ENCODE measurements at regions not wholly inside any gene's neighbourhood (a gene's known extent, or its start where the extent isn't known, plus 50 kb on each side); places are given as distances from the start of the nearest gene placed in this dataset.

- peaks cover 65% of the 10 kb centered on the region for H3K27me3 Mint-ChIP-seq
- TF ChIP-seq, protein P1, sequence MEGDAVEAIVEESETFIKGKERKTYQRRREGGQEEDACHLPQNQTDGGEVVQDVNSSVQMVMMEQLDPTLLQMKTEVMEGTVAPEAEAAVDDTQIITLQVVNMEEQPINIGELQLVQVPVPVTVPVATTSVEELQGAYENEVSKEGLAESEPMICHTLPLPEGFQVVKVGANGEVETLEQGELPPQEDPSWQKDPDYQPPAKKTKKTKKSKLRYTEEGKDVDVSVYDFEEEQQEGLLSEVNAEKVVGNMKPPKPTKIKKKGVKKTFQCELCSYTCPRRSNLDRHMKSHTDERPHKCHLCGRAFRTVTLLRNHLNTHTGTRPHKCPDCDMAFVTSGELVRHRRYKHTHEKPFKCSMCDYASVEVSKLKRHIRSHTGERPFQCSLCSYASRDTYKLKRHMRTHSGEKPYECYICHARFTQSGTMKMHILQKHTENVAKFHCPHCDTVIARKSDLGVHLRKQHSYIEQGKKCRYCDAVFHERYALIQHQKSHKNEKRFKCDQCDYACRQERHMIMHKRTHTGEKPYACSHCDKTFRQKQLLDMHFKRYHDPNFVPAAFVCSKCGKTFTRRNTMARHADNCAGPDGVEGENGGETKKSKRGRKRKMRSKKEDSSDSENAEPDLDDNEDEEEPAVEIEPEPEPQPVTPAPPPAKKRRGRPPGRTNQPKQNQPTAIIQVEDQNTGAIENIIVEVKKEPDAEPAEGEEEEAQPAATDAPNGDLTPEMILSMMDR (conservative IDR thresholded peaks at IDR 0.05), result no peak
- no peaks in the 10 kb centered on the region for H3K9me3 Mint-ChIP-seq
- no peak overlapping the region for H3K4me3 Mint-ChIP-seq
- H3K4me1 Mint-ChIP-seq (ENCODE audit: unreplicated experiment), result no peaks in the 10 kb centered on the region
- DNase-seq (ENCODE audit: extremely low spot score, unreplicated experiment), result no peak
- no peak overlapping the region for H3K27ac Mint-ChIP-seq
- H3K36me3 Mint-ChIP-seq, result no peaks in the 10 kb centered on the region
Observed at GRCh38 chr9:36772449-36773403, 200.0 kb downstream of the MELK start.

GRCh38 chr9:36778682-36779081 is 206.0 kb downstream of the MELK start:
- Mint-ChIP-seq H3K27me3 (peaks cover 60% of the 10 kb centered on the region), H3K4me1 (ENCODE audit: unreplicated experiment) (peaks cover 8% of the 10 kb centered on the region), H3K4me3 (no peak overlapping the region), H3K36me3 (no peaks in the 10 kb centered on the region), H3K27ac (no peak overlapping the region), H3K9me3 (no peaks in the 10 kb centered on the region)
- no peak for DNase-seq (ENCODE audit: extremely low spot score, unreplicated experiment)
- TF ChIP-seq, protein P1 (conservative IDR thresholded peaks at IDR 0.05), result no peak

GRCh38 chr9:36779582-36779981 is 206.9 kb downstream of the MELK start:
- Mint-ChIP-seq H3K27ac (no peak overlapping the region), H3K4me3 (no peak overlapping the region), H3K4me1 (ENCODE audit: unreplicated experiment) (peaks cover 8% of the 10 kb centered on the region), H3K27me3 (peaks cover 68% of the 10 kb centered on the region), H3K9me3 (no peaks in the 10 kb centered on the region), H3K36me3 (no peaks in the 10 kb centered on the region)
- TF ChIP-seq, protein P1 (conservative IDR thresholded peaks at IDR 0.05), result no peak
- no peak for DNase-seq (ENCODE audit: extremely low spot score, unreplicated experiment)

DNA sequence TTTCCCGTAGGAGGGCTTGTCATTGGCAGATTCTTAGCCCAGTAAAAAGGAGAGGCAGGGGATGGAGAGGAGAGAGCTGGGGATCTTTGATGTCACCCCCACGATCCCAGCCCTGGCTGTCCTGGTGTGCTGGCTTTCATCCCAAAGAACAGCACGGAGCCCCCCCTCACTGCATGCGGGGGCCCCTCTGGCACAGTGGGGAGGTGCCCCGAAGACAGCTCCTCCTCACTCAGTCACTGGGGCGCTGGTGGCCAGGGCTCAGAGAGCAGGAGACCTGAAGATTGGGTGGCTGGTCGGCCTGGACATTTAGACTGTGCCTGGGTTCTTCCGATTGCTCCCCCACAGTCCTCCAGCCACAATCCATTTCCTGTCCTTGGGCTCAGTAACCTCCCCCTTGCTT is 207.5 kb downstream of the MELK start:
- no peak for DNase-seq (ENCODE audit: extremely low spot score, unreplicated experiment)

GRCh38 chr9:36781533-36781932 is 208.8 kb downstream of the MELK start:
- no peak for DNase-seq (ENCODE audit: extremely low spot score, unreplicated experiment)
- no peak overlapping the region for H3K27ac Mint-ChIP-seq
- peaks cover 8% of the 10 kb centered on the region for H3K4me1 Mint-ChIP-seq (ENCODE audit: unreplicated experiment)
- no peak overlapping the region for H3K4me3 Mint-ChIP-seq
- peaks cover 70% of the 10 kb centered on the region for H3K27me3 Mint-ChIP-seq
- TF ChIP-seq, protein P1 (conservative IDR thresholded peaks at IDR 0.05), result no peak
- no peaks in the 10 kb centered on the region for H3K36me3 Mint-ChIP-seq
- H3K9me3 Mint-ChIP-seq, result no peaks in the 10 kb centered on the region

More for the DNA sequence above, 207.5 kb downstream of the MELK start:
- Mint-ChIP-seq H3K27ac (no peak overlapping the region), H3K9me3 (no peaks in the 10 kb centered on the region), H3K4me1 (ENCODE audit: unreplicated experiment) (peaks cover 8% of the 10 kb centered on the region), H3K4me3 (no peak overlapping the region), H3K27me3 (peaks cover 68% of the 10 kb centered on the region), H3K36me3 (no peaks in the 10 kb centered on the region)
- TF ChIP-seq, protein P1 (conservative IDR thresholded peaks at IDR 0.05), result no peak
